H1 (cell line): ENCODE measurements at regions not wholly inside any gene's neighbourhood (a gene's known extent, or its start where the extent isn't known, plus 50 kb on each side); places are given as distances from the start of the nearest gene placed in this dataset.

ENCODE experiments used
- CTCF ChIA-PET: fragments of 300-600 bp; sonication (Branson Sonifier 250); formaldehyde crosslinking; loops from one replicate; lab custom pipeline; 2021; ENCODE audit not compliant: partially characterized antibody; lab: Charles Lee
- POLR2A ChIA-PET: fragments of 300-600 bp; sonication (Branson Sonifier 250); formaldehyde crosslinking; loops from one replicate; lab custom pipeline; 2021; ENCODE audit warnings: inconsistent platforms; ENCODE audit not compliant: partially characterized antibody; lab: Charles Lee
- DNase-seq, 2 experiments: peaks; one replicate each; pipeline versions ENCODE4 v3.0.0 to v3.0.0-alpha.2; 2010 to 2022; ENCODE audit warnings: low spot score in 2 of 2, low read depth in 1 of 2, mixed read lengths in 1 of 2
- FAIRE-seq: peaks from 2 replicates; lab custom pipeline; 2011; peaks lifted over from hg19 to GRCh38; lab: Jason Lieb, UNC
- H2AFZ ChIP-seq: 2 replicates; pipeline ENCODE4 v1.8.1; 2012; ENCODE audit warnings: low read length, inconsistent platforms
- H2AK5ac ChIP-seq: 2 replicates; pipeline ENCODE4 v1.6.1; 2013; ENCODE audit warnings: low read depth, low read length
- H2BK120ac ChIP-seq: replicated peaks from 2 replicates; pipeline ENCODE3; 2013; ENCODE audit warnings: low read depth, low read length, inconsistent platforms
- H2BK12ac ChIP-seq: 2 replicates; pipeline ENCODE4 v1.6.1; 2013; ENCODE audit warnings: low read depth, low read length
- H2BK15ac ChIP-seq: 2 replicates; pipeline ENCODE4 v1.6.1; 2013; ENCODE audit warnings: low read length
- H2BK20ac ChIP-seq: 2 replicates; pipeline ENCODE4 v1.6.1; 2013; ENCODE audit warnings: low read length
- H2BK5ac ChIP-seq: 2 replicates; pipeline ENCODE4 v1.6.1; 2013; ENCODE audit warnings: low read depth, low read length
- H3K14ac ChIP-seq: 2 replicates; pipeline ENCODE4 v1.6.1; 2013; ENCODE audit warnings: inconsistent platforms; ENCODE audit not compliant: insufficient read length
- H3K18ac ChIP-seq: 2 replicates; pipeline ENCODE4 v1.6.1; 2013; ENCODE audit warnings: low read length; ENCODE audit errors: extremely low read depth
- H3K23ac ChIP-seq: 2 replicates; pipeline ENCODE4 v1.6.1; 2013; ENCODE audit warnings: inconsistent platforms; ENCODE audit not compliant: insufficient read length
- H3K23me2 ChIP-seq: 2 replicates; pipeline ENCODE4 v1.6.1; 2013; ENCODE audit warnings: low read depth, low read length
- H3K27ac ChIP-seq: 2 replicates; pipeline ENCODE4 v1.6.1; 2011; ENCODE audit warnings: low read depth, low read length, inconsistent platforms
- H3K27me3 ChIP-seq, 4 experiments: replicated peaks in 1 of 4; 1 replicate in 1 of 4; 2 replicates in 3 of 4; pipeline versions ENCODE4 v1.6.1 to v1.8.1; 2011 to 2013; ENCODE audit warnings: low read length in 3 of 4, mild to moderate bottlenecking in 3 of 4, inconsistent platforms in 2 of 4, mixed read lengths in 2 of 4, moderate library complexity in 1 of 4; ENCODE audit not compliant: control insufficient read depth in 3 of 4, insufficient read depth in 3 of 4; ENCODE audit errors: extremely low read depth in 1 of 4
- H3K36me3 ChIP-seq, 4 experiments: 2 replicates each; pipeline versions ENCODE4 v1.6.1 to v1.8.1; 2011 to 2013; ENCODE audit warnings: mild to moderate bottlenecking in 4 of 4, low read length in 3 of 4, moderate library complexity in 2 of 4, control low read depth in 1 of 4, inconsistent platforms in 1 of 4; ENCODE audit not compliant: insufficient read depth in 4 of 4, control insufficient read depth in 2 of 4
- H3K4ac ChIP-seq: replicated peaks from 2 replicates; pipeline ENCODE3; 2013; ENCODE audit warnings: low read length, low read depth, mixed read lengths, inconsistent platforms; ENCODE audit not compliant: insufficient read length
- H3K4me1 ChIP-seq, 4 experiments: replicated peaks in 1 of 4; 1 replicate in 1 of 4; 2 replicates in 3 of 4; pipeline versions ENCODE4 v1.6.1 to v1.8.1; 2011 to 2013; ENCODE audit warnings: low read length in 3 of 4, inconsistent platforms in 2 of 4, mixed read lengths in 1 of 4; ENCODE audit not compliant: insufficient read depth in 4 of 4, control insufficient read depth in 3 of 4
- H3K4me2 ChIP-seq, 2 experiments: 2 replicates each; pipeline versions ENCODE4 v1.6.1 to v1.8.1; 2011 to 2013; ENCODE audit warnings: low read depth in 2 of 2, low read length in 2 of 2, control low read depth in 1 of 2, inconsistent platforms in 1 of 2, mild to moderate bottlenecking in 1 of 2; ENCODE audit not compliant: insufficient read depth in 1 of 2
- H3K4me3 ChIP-seq, 4 experiments: fragments of 200-600, 300-600 bp in 1 of 4; sonication (generic), shearing (Covaris generic), sonication (Bioruptor Twin) in 1 of 4; 2 replicates each; pipeline versions ENCODE4 v1.5.1 to v1.8.1; 2011 to 2016; ENCODE audit warnings: low read length in 4 of 4, low read depth in 3 of 4, control low read depth in 2 of 4, inconsistent platforms in 2 of 4, mild to moderate bottlenecking in 2 of 4, mixed read lengths in 1 of 4, moderate library complexity in 1 of 4; ENCODE audit not compliant: insufficient read depth in 2 of 4; ENCODE audit errors: extremely low read depth in 1 of 4
- H3K56ac ChIP-seq: replicated peaks from 2 replicates; pipeline ENCODE3; 2013; ENCODE audit warnings: low read depth, mild to moderate bottlenecking, mixed read lengths, low read length, inconsistent platforms; ENCODE audit not compliant: insufficient read length
- H3K79me1 ChIP-seq: 2 replicates; pipeline ENCODE4 v1.6.1; 2013; ENCODE audit warnings: low read depth, low read length, control low read depth
- H3K79me2 ChIP-seq, 2 experiments: 2 replicates each; pipeline versions ENCODE4 v1.6.1 to v1.8.1; 2012 to 2013; ENCODE audit warnings: low read length in 2 of 2, mild to moderate bottlenecking in 2 of 2, inconsistent platforms in 1 of 2; ENCODE audit not compliant: insufficient read depth in 2 of 2, control insufficient read depth in 1 of 2
- H3K9ac ChIP-seq, 4 experiments: replicated peaks in 1 of 4; 1 replicate in 1 of 4; 2 replicates in 3 of 4; pipeline versions ENCODE4 v1.6.1 to v1.8.1; 2011 to 2013; ENCODE audit warnings: low read depth in 3 of 4, low read length in 3 of 4, control low read depth in 2 of 4, mild to moderate bottlenecking in 2 of 4, moderate library complexity in 2 of 4, inconsistent platforms in 1 of 4; ENCODE audit errors: extremely low read depth in 1 of 4
- H3K9me3 ChIP-seq, 2 experiments: 2 replicates each; pipeline versions ENCODE4 v1.6.1 to v1.8.1; 2012 to 2013; ENCODE audit warnings: mild to moderate bottlenecking in 2 of 2, moderate library complexity in 2 of 2, control low read depth in 1 of 2, inconsistent platforms in 1 of 2, low read depth in 1 of 2, low read length in 1 of 2, mixed read lengths in 1 of 2; ENCODE audit not compliant: insufficient read depth in 2 of 2
- H4K20me1 ChIP-seq, 2 experiments: replicated peaks in 1 of 2; 2 replicates each; pipeline versions ENCODE3 to v1.8.1; 2011 to 2013; ENCODE audit warnings: inconsistent platforms in 2 of 2, low read length in 2 of 2, mild to moderate bottlenecking in 1 of 2; ENCODE audit not compliant: insufficient read depth in 2 of 2, control insufficient read depth in 1 of 2
- H4K5ac ChIP-seq: 2 replicates; pipeline ENCODE4 v1.6.1; 2013; ENCODE audit warnings: low read length, low read depth, mixed read lengths, inconsistent platforms; ENCODE audit not compliant: insufficient read length
- H4K8ac ChIP-seq: 2 replicates; pipeline ENCODE4 v1.8.0; 2013; ENCODE audit warnings: mild to moderate bottlenecking, moderate library complexity, low read length, inconsistent platforms; ENCODE audit not compliant: insufficient read depth; ENCODE audit errors: extremely low read depth
- H4K91ac ChIP-seq: replicated peaks from 2 replicates; pipeline ENCODE3; 2013; ENCODE audit warnings: low read length, mixed read lengths, inconsistent platforms; ENCODE audit not compliant: insufficient read length
- BCL11A ChIP-seq, 2 experiments: IDR thresholded peaks; one replicate each; pipeline ENCODE4 v1.6.1; 2011; ENCODE audit warnings: low read depth in 2 of 2, low read length in 2 of 2, mild to moderate bottlenecking in 2 of 2
- KDM5A ChIP-seq: fragments of 200-600 bp; IDR thresholded peaks from 2 replicates; pipeline ENCODE4 v1.7.1; 2012; ENCODE audit warnings: mild to moderate bottlenecking, low read length, inconsistent platforms, mixed read lengths
- SIN3A ChIP-seq, 2 experiments: IDR thresholded peaks in 1 of 2; conservative IDR thresholded peaks in 1 of 2; 2 replicates each; pipeline ENCODE4 v1.6.1; 2011 to 2012; ENCODE audit warnings: low read length in 2 of 2, improper control_type of control experiment in 1 of 2, low read depth in 1 of 2, mild to moderate bottlenecking in 1 of 2
- YY1 ChIP-seq: IDR thresholded peaks from 2 replicates; pipeline ENCODE4 v1.6.1; 2011; ENCODE audit warnings: low read depth, mild to moderate bottlenecking, low read length
- WGBS, 2 experiments: shearing (Covaris generic) in 1 of 2; methylation state at CpG; one replicate each; pipeline versions ENCODE4 v1.1.6 to v1.1.7; 2013 to 2015; ENCODE audit warnings: low lambda C conversion rate in 2 of 2, mixed read lengths in 2 of 2, inconsistent platforms in 1 of 2, low coverage in 1 of 2, missing lambda C conversion rate in 1 of 2; ENCODE audit not compliant: insufficient replicate concordance in 2 of 2, insufficient coverage in 1 of 2, insufficient read length in 1 of 2; ENCODE audit errors: extremely low coverage in 1 of 2, missing lambda C conversion rate in 1 of 2; 5-methylcytosine and 5-hydroxymethylcytosine counted together

DNA sequence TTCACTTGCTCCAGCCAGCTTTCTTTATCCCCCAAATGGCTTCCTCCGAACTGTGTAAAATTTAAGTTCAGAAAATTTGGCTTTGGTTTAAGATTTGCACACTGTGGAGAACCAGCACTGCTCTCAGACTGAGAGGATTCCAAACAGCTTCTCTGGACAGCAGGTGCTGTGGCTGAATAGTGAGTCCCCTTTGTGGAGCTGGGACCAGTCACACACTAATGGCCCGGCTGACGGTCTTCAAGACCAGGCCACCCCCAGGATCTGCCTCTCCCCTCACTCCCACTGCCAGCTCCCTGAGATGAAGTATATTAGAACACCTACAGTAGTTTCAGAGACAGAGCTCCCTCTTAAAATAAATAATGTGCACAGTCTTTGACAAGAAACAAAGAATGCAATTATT is 267.3 kb downstream of the BCAT1 start:
- FAIRE-seq: no peak
- no peak overlapping the region for H3K9ac ChIP-seq
- WGBS, 2 experiments: 95% methylated on average over 3 of the region's 3 CpGs; no CpG with 5 or more reads in 1 of the 2 experiments
- no peak overlapping the region for H2AK5ac ChIP-seq
- no peaks in the 10 kb centered on the region for H3K79me1 ChIP-seq
- POLR2A ChIA-PET: no interaction called here
- H2BK20ac ChIP-seq: no peak overlapping the region
- H3K4me3 ChIP-seq: no peak overlapping the region
- no peaks in the 10 kb centered on the region; a peak in 1 of 8 replicates for H3K36me3 ChIP-seq
- H2BK15ac ChIP-seq: no peak overlapping the region
- H3K79me2 ChIP-seq: no peaks in the 10 kb centered on the region
- no peaks in the 10 kb centered on the region for H3K27me3 ChIP-seq
- H3K4me2 ChIP-seq: no peak overlapping the region
- H3K4me1 ChIP-seq: peaks cover 0 to 8% (median 4%) of the 10 kb centered on the region in 4 experiments; a peak in 4 of 7 replicates
- no peak overlapping the region for H3K18ac ChIP-seq
- no peak overlapping the region for H3K14ac ChIP-seq
- H2BK5ac ChIP-seq: no peak overlapping the region
- no peak overlapping the region for H3K23ac ChIP-seq
- no peaks in the 10 kb centered on the region for H3K9me3 ChIP-seq
- no peak overlapping the region for H4K5ac ChIP-seq
- no peak overlapping the region for H3K4ac ChIP-seq
- no peak overlapping the region for H4K8ac ChIP-seq
- no peak overlapping the region for H3K56ac ChIP-seq
- H3K23me2 ChIP-seq: no peaks in the 10 kb centered on the region
- DNase-seq: no peak
- no peak overlapping the region for H2BK120ac ChIP-seq
- CTCF ChIA-PET: no interaction called here
- H4K91ac ChIP-seq: no peak overlapping the region
- H4K20me1 ChIP-seq: no peaks in the 10 kb centered on the region
- TF ChIP-seq BCL11A (IDR thresholded peaks at IDR 0.05; ENCODE audit: low read depth in 2 of 2, low read length in 2 of 2) (no peak), KDM5A (no peak), YY1 (no peak), SIN3A (conservative IDR thresholded peaks at IDR 0.05 in 1 of 2, IDR thresholded peaks at IDR 0.05 in 1 of 2; ENCODE audit: low read depth in 1 of 2, low read length in 2 of 2) (no peak)
- no peak overlapping the region for H3K27ac ChIP-seq
- no peak overlapping the region for H2BK12ac ChIP-seq
- H2AFZ ChIP-seq: no peak overlapping the region
